Breast epithelium (tissue), 4 donors: ENCODE measurements at regions not wholly inside any gene's neighbourhood (a gene's known extent, or its start where the extent isn't known, plus 50 kb on each side); places are given as distances from the start of the nearest gene placed in this dataset.

Source experiments
- DNase-seq, 2 donors: peaks; one replicate each; pipeline ENCODE4 v3.0.0-alpha.2; 2019; ENCODE audit warnings: low spot score in 2 of 2
- H3K27ac ChIP-seq, 2 donors: fragments of 200-600 bp; sonication (generic) in 1 of 2; one replicate each; pipeline ENCODE4 v1.5.1; 2016 to 2019; ENCODE audit warnings: mild to moderate bottlenecking in 1 of 2
- H3K27me3 ChIP-seq, 2 donors: fragments of 200-600 bp; sonication (generic) in 1 of 2; one replicate each; pipeline versions ENCODE4 v1.5.1 to v1.6.0; 2017 to 2019; ENCODE audit warnings: control low read depth in 1 of 2, mild to moderate bottlenecking in 1 of 2
- H3K36me3 ChIP-seq: fragments of 200-600 bp; one replicate; pipeline ENCODE4 v1.5.1; 2019
- H3K4me1 ChIP-seq, 2 donors: fragments of 200-600 bp; sonication (generic); one replicate each; pipeline ENCODE4 v1.5.1; 2016 to 2019; ENCODE audit warnings: control low read depth in 1 of 2
- H3K4me3 ChIP-seq, 3 donors: fragments of 200-600 bp; sonication (generic); 1 replicate in 2 of 3; 2 replicates in 1 of 3; pipeline ENCODE4 v1.5.1; 2016 to 2019; ENCODE audit warnings: mild to moderate bottlenecking in 3 of 3, moderate library complexity in 2 of 3
- H3K9me3 ChIP-seq, 2 donors: fragments of 200-600 bp; sonication (generic) in 1 of 2; one replicate each; pipeline ENCODE4 v1.5.1; 2016 to 2019; ENCODE audit warnings: control low read depth in 1 of 2
- POLR2A ChIP-seq: fragments of 450-650 bp; IDR thresholded peaks from one replicate; pipeline ENCODE4 v1.6.1; 2016; ENCODE audit warnings: antibody characterized with exemption, mild to moderate bottlenecking, moderate library complexity
- POLR2AphosphoS5 ChIP-seq, 3 donors: sonication (generic); formaldehyde crosslinking; IDR thresholded peaks; one replicate each; pipeline ENCODE4 v1.6.1; 2017; ENCODE audit warnings: antibody characterized with exemption in 3 of 3
- intact Hi-C: fragments of 100-400 bp; cut with DNase I; formaldehyde crosslinking; loops from one replicate; pipeline ENCODE4 v1.15.1; 2023; ENCODE audit warnings: low total_unique reads
- TF ChIP-seq, protein P1 (sequence below), 3 donors: fragments of 450-650 bp; IDR thresholded peaks; one replicate each; pipeline ENCODE4 v1.5.1; 2016 to 2017; ENCODE audit warnings: antibody characterized with exemption in 3 of 3, mild to moderate bottlenecking in 3 of 3, moderate library complexity in 3 of 3

DNA sequence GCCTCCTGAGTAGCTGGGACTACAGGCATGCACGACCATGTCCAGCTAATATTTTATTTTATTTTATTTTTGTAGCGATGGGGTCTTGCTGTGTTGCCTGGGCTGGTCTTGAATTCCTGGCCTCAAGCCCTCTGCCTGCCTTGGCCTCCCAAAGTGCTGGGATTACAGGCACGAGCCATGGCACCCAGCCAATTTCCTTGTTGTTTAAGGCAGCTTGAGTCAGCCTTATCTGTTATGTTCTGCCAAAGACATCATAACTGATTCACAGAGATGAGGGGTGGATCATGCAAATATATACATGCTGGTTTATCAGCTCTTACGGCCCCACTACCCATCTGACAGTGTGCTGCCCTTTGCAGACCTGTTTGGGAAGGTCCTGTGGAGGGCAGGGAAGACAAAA lies 826.7 kb downstream of the TYW1 start:
- H3K27ac ChIP-seq, result no peak overlapping the region
- H3K27me3 ChIP-seq, result no peaks in the 10 kb centered on the region
- H3K4me1 ChIP-seq, result no peaks in the 10 kb centered on the region
- H3K9me3 ChIP-seq, result no peaks in the 10 kb centered on the region
- no peak for TF ChIP-seq POLR2A
- TF ChIP-seq, protein P1, sequence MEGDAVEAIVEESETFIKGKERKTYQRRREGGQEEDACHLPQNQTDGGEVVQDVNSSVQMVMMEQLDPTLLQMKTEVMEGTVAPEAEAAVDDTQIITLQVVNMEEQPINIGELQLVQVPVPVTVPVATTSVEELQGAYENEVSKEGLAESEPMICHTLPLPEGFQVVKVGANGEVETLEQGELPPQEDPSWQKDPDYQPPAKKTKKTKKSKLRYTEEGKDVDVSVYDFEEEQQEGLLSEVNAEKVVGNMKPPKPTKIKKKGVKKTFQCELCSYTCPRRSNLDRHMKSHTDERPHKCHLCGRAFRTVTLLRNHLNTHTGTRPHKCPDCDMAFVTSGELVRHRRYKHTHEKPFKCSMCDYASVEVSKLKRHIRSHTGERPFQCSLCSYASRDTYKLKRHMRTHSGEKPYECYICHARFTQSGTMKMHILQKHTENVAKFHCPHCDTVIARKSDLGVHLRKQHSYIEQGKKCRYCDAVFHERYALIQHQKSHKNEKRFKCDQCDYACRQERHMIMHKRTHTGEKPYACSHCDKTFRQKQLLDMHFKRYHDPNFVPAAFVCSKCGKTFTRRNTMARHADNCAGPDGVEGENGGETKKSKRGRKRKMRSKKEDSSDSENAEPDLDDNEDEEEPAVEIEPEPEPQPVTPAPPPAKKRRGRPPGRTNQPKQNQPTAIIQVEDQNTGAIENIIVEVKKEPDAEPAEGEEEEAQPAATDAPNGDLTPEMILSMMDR (IDR thresholded peaks at IDR 0.05), result no peak
- no peak for TF ChIP-seq POLR2AphosphoS5 (IDR thresholded peaks at IDR 0.05)
- intact Hi-C loops, result loop anchor here (2.0 kb wide), 1 partner anchor 15 kb away; no protein-coding TSS in a partner anchor
- H3K4me3 ChIP-seq, result no peak overlapping the region
- no peaks in the 10 kb centered on the region for H3K36me3 ChIP-seq
- no peak for DNase-seq

DNA sequence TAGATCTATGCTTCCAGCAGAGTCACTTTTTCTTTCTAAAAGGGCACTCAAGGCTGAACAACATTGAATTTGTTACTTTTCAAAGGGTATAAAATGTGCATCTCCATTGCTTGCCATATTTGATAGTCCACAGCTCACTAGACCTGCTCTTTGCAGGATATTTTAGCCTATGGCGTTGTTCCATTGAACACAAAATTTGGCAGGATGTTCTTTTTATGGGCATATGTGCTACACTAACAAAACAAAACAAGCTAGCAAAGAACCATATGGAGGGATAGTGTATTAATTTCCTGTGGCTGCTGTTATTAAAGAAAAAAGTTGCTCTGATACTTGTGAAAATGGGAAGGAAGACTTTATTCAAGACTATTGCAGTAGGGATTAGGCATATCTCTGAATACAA lies 828.7 kb downstream of the TYW1 start:
- intact Hi-C loops, result no loop called here

DNA sequence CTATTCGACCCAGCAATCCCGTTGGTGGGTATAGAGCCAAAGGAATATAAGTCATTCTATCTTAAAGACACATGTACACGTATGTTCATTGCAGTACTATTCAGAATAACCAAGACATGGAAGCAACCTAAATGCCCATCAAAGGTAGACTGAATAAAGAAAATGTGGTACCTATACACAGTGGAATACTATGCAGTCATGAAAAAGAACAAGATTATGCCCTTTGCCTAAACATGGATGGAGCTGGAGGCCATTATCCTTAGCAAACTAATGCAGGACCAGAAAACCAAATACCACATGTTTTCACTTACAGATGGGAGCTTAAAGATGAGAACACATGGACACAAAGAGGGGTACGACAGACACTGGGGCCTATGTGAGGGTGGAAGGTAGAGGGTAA lies 845.3 kb downstream of the TYW1 start:
- Histone ChIP-seq H3K27me3 (no peaks in the 10 kb centered on the region), H3K4me1 (no peaks in the 10 kb centered on the region), H3K4me3 (no peak overlapping the region), H3K9me3 (no peaks in the 10 kb centered on the region), H3K27ac (no peak overlapping the region), H3K36me3 (no peaks in the 10 kb centered on the region)
- DNase-seq, result no peak
- TF ChIP-seq POLR2AphosphoS5 (IDR thresholded peaks at IDR 0.05) (no peak), POLR2A (no peak)
- TF ChIP-seq, protein P1 (IDR thresholded peaks at IDR 0.05), result no peak
- intact Hi-C loops, result no loop called here

More for the DNA sequence above, 828.7 kb downstream of the TYW1 start:
- TF ChIP-seq POLR2A (no peak), POLR2AphosphoS5 (IDR thresholded peaks at IDR 0.05) (no peak)
- TF ChIP-seq, protein P1 (IDR thresholded peaks at IDR 0.05), result no peak
- Histone ChIP-seq H3K4me3 (no peak overlapping the region), H3K27ac (no peak overlapping the region), H3K27me3 (no peaks in the 10 kb centered on the region), H3K36me3 (no peaks in the 10 kb centered on the region), H3K4me1 (no peaks in the 10 kb centered on the region), H3K9me3 (no peaks in the 10 kb centered on the region)
- DNase-seq, result no peak

DNA sequence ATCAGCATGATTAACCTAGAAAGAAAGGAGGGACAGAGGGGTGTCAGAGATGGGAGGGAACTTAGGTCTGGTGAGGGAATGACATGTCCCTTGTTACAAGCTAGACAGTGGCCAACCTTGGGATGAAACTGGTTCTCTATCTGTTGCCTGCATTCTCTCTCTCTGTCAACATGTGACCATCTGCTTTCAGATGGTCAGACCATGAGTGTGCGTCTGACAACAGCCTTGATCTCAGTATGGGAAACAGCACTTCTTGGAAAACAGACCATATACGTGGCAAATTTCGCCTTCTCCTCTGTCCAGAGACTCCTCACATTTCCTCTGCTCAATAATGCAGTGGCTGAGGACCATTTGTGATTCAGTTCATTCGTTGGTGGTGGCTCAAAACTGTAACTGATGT lies 845.9 kb downstream of the TYW1 start:
- Histone ChIP-seq H3K4me3 (no peak overlapping the region), H3K36me3 (no peaks in the 10 kb centered on the region), H3K27me3 (no peaks in the 10 kb centered on the region), H3K4me1 (no peaks in the 10 kb centered on the region), H3K9me3 (no peaks in the 10 kb centered on the region), H3K27ac (no peak overlapping the region)
- no peak for DNase-seq
- intact Hi-C loops, result no loop called here
- TF ChIP-seq POLR2A (no peak), POLR2AphosphoS5 (IDR thresholded peaks at IDR 0.05) (no peak)
- TF ChIP-seq, protein P1 (IDR thresholded peaks at IDR 0.05), result no peak

DNA sequence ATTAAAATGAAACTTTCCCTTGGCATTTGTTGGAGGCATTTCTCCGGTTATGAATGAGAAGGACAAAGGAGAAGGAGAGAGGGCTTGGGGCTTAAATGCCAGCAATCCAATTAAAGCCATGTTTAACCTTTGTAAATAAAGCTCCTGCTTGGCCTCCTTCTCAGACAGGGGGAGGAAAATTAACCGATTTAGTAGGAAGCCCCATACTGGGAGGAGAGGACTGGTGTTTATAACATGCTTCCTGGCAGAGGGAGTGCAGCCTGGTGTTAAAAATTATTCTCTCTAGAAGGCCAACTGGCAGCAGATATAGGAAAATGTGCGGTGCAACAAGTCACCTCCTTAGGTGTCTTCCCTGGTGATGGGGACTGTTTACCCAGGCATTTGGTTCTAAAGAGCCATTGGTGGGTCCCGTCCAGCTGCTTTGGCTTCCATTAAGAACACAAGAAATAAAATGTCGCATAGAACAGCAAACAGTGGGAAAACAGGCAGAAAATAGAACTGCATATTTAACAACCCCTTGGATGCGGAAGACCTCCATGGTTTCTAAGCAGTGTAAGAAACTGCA lies 846.5 kb downstream of the TYW1 start:
- Histone ChIP-seq H3K9me3 (no peaks in the 10 kb centered on the region), H3K4me1 (no peaks in the 10 kb centered on the region), H3K27me3 (no peaks in the 10 kb centered on the region), H3K4me3 (no peak overlapping the region), H3K36me3 (no peaks in the 10 kb centered on the region), H3K27ac (no peak overlapping the region)
- no peak for DNase-seq
- intact Hi-C loops, result no loop called here
- TF ChIP-seq POLR2A (no peak), POLR2AphosphoS5 (IDR thresholded peaks at IDR 0.05) (no peak)
- TF ChIP-seq, protein P1 (IDR thresholded peaks at IDR 0.05), result no peak
